ENCODE measurements at regions not wholly inside any gene's neighbourhood (a gene's known extent, or its start where the extent isn't known, plus 50 kb on each side); places are given as distances from the start of the nearest gene placed in this dataset.

DNA sequence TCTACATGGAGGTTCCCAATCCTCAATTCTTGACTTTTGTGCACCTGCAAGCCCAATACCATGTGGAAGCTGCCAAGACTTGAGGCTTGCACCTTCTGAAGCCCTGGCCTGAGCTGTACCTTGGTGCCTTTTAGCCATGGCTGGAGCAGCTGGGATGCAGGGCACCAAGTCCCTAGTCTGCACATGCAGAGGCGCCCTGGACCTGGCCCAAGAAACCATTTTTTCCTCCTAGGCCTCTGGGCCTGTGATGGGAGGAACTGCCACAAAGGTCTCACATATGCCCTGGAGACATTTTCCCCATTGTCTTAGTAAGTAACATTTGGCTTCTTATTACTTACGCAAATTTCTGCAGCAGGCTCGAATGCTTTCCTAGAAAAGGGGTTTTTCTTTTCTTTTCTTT, 431.9 kb upstream of the ANO5 start:
- TF ChIP-seq, protein P1, sequence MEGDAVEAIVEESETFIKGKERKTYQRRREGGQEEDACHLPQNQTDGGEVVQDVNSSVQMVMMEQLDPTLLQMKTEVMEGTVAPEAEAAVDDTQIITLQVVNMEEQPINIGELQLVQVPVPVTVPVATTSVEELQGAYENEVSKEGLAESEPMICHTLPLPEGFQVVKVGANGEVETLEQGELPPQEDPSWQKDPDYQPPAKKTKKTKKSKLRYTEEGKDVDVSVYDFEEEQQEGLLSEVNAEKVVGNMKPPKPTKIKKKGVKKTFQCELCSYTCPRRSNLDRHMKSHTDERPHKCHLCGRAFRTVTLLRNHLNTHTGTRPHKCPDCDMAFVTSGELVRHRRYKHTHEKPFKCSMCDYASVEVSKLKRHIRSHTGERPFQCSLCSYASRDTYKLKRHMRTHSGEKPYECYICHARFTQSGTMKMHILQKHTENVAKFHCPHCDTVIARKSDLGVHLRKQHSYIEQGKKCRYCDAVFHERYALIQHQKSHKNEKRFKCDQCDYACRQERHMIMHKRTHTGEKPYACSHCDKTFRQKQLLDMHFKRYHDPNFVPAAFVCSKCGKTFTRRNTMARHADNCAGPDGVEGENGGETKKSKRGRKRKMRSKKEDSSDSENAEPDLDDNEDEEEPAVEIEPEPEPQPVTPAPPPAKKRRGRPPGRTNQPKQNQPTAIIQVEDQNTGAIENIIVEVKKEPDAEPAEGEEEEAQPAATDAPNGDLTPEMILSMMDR (IDR thresholded peaks at IDR 0.05): no peak
- TF ChIP-seq POLR2AphosphoS5 (IDR thresholded peaks at IDR 0.05; ENCODE audit: insufficient read depth in 1 of 2, low read depth in 1 of 2): no peak

Measured in vagina (tissue), 2 donors.